GM12892 (cell line): ENCODE measurements at regions not wholly inside any gene's neighbourhood (a gene's known extent, or its start where the extent isn't known, plus 50 kb on each side); places are given as distances from the start of the nearest gene placed in this dataset.
"Not testable (repeated sequence)": the region's sequence is repeated elsewhere in the genome, so short reads cannot be mapped to it uniquely, and the experiment has no call there.

Experiments used
- POLR2AphosphoS5 ChIP-seq: IDR thresholded peaks from 2 replicates; pipeline ENCODE4 v1.6.1; 2011; ENCODE audit warnings: low read depth, low read length, control low read depth
- TAF1 ChIP-seq: IDR thresholded peaks from 2 replicates; pipeline ENCODE4 v1.6.1; 2011; ENCODE audit warnings: low read depth, mild to moderate bottlenecking, control low read depth, low read length, borderline replicate concordance

- not testable (repeated sequence) for TF ChIP-seq POLR2AphosphoS5, TAF1
Measured at GRCh38 chr6:14600306-14600705, 482.7 kb downstream of the CD83 start.
